ENCODE measurements at regions not wholly inside any gene's neighbourhood (a gene's known extent, or its start where the extent isn't known, plus 50 kb on each side); places are given as distances from the start of the nearest gene placed in this dataset.

- no peak overlapping the region for H2AK5ac ChIP-seq (ENCODE audit: low read depth, low read length)
- H3K79me1 ChIP-seq (ENCODE audit: low read depth in 1 of 2, low read length in 2 of 2): no peaks in the 10 kb centered on the region
- ChIA-PET CTCF (no interaction called here), POLR2A (ENCODE audit: unreplicated experiment) (no interaction called here)
- no peak overlapping the region for H2BK5ac ChIP-seq (ENCODE audit: low read depth, low read length, poor library complexity, severe bottlenecking)
- no peaks in the 10 kb centered on the region for H3K27me3 ChIP-seq (ENCODE audit: control insufficient read depth, insufficient read depth, low read length)
- H3K4ac ChIP-seq (ENCODE audit: low read depth, low read length): no peak overlapping the region
- H3K36me3 ChIP-seq (ENCODE audit: control insufficient read depth, insufficient read depth, low read length): no peaks in the 10 kb centered on the region
- no peak overlapping the region for H2BK120ac ChIP-seq (ENCODE audit: low read depth, low read length)
- DNase-seq (no peak), ATAC-seq (ENCODE audit: low read depth) (no peak)
- H3K4me1 ChIP-seq (ENCODE audit: control insufficient read depth, insufficient read depth, low read length): no peaks in the 10 kb centered on the region
- no peak overlapping the region for H3K4me2 ChIP-seq (ENCODE audit: low read depth, low read length)
- BruUV-seq (replicated peaks): no TSS peak
- H4K8ac ChIP-seq (ENCODE audit: low read depth in 2 of 2, low read length in 2 of 2): no peak overlapping the region
- no peak overlapping the region for H3K9ac ChIP-seq (ENCODE audit: low read depth, low read length)
- no peak overlapping the region for H2BK20ac ChIP-seq (ENCODE audit: low read depth, low read length)
- H3K56ac ChIP-seq (ENCODE audit: extremely low read depth, insufficient read depth, low read length): no peak overlapping the region
- H3K18ac ChIP-seq (ENCODE audit: low read depth, low read length): no peak overlapping the region
- peaks cover 3% of the 10 kb centered on the region; the same call in 1 of the 2 replicates for H3K9me3 ChIP-seq (ENCODE audit: control insufficient read depth, insufficient read depth, low read length)
- no peak overlapping the region for H3K4me3 ChIP-seq (ENCODE audit: insufficient read depth, low read depth, low read length)
- intact Hi-C loops (cut with micrococcal nuclease): no loop called here
- H2AFZ ChIP-seq (replicated peaks; ENCODE audit: low read length, poor library complexity): no peak overlapping the region
- H2AK9ac ChIP-seq (replicated peaks; ENCODE audit: low read depth, low read length, poor library complexity): no peak overlapping the region
- no peaks in the 10 kb centered on the region for H3K9me1 ChIP-seq (ENCODE audit: insufficient read depth, low read length)
- no peaks in the 10 kb centered on the region for H4K20me1 ChIP-seq (ENCODE audit: insufficient read depth, low read length)
- 86% methylated on average over 2 of the region's 2 CpGs; no CpG with 5 or more reads in 1 of the 2 experiments for WGBS, 2 experiments (ENCODE audit: extremely low coverage in 2 of 2, insufficient read length in 1 of 2)
- no peak overlapping the region for H3K27ac ChIP-seq (ENCODE audit: insufficient read depth, low read length)
- no peak overlapping the region for H2BK15ac ChIP-seq (ENCODE audit: low read depth, low read length)
- H4K5ac ChIP-seq (ENCODE audit: low read depth, low read length): no peak overlapping the region
- no peak overlapping the region for H3K23ac ChIP-seq (ENCODE audit: low read depth, low read length)
- H3K14ac ChIP-seq (replicated peaks; ENCODE audit: low read depth, low read length): no peak overlapping the region
- H4K91ac ChIP-seq (ENCODE audit: insufficient read depth, low read depth, low read length): no peak overlapping the region
- in situ Hi-C loops (cut with MboI; ENCODE audit: low sequenced_read_pairs): no loop called here
- no peak for TF ChIP-seq MAFK (IDR thresholded peaks at IDR 0.05; ENCODE audit: low read depth, low read length)
- TF ChIP-seq CTCF (conservative IDR thresholded peaks at IDR 0.05; ENCODE audit: low read depth, low read length): no peak
- TF ChIP-seq POLR2A (IDR thresholded peaks at IDR 0.05; ENCODE audit: low read depth, low read length): no peak
- no peak for TF ChIP-seq MAZ (IDR thresholded peaks at IDR 0.05; ENCODE audit: borderline replicate concordance, low read depth, low read length)
- TF ChIP-seq BHLHE40 (IDR thresholded peaks at IDR 0.05; ENCODE audit: low read depth, low read length): no peak
- TF ChIP-seq CEBPB (IDR thresholded peaks at IDR 0.05; ENCODE audit: low read depth, low read length): no peak
- no peak for TF ChIP-seq RCOR1 (IDR thresholded peaks at IDR 0.05; ENCODE audit: insufficient replicate concordance, low read length)
- TF ChIP-seq NFE2L2 (IDR thresholded peaks at IDR 0.05; ENCODE audit: low read depth, low read length): no peak
- TF ChIP-seq ELK1 (IDR thresholded peaks at IDR 0.05; ENCODE audit: borderline replicate concordance, low read depth, low read length): no peak
- TF ChIP-seq USF2 (IDR thresholded peaks at IDR 0.05; ENCODE audit: low read depth, low read length): no peak
- no peak for TF ChIP-seq MXI1 (IDR thresholded peaks at IDR 0.05; ENCODE audit: borderline replicate concordance, low read depth, low read length)
- no peak for TF ChIP-seq RFX5 (IDR thresholded peaks at IDR 0.05; ENCODE audit: low read depth, low read length)
- dilution Hi-C loops (cut with HindIII; ENCODE audit: low sequenced_read_pairs, unreplicated experiment): no loop called here
These were observed 680.7 kb upstream of the ID4 start for GRCh38 chr6:19156443-19156842.

All from IMR-90 (cell line).